Motor neuron (in vitro differentiated cells): ENCODE measurements at regions not wholly inside any gene's neighbourhood (a gene's known extent, or its start where the extent isn't known, plus 50 kb on each side); places are given as distances from the start of the nearest gene placed in this dataset.

ENCODE experiments used
- ATAC-seq, 8 experiments: fragments of 200-7000 bp; cut with Tn5 transposase; replicated peaks in 6 of 8; 2 replicates each; pipeline ENCODE4 v1.8.0; 2021; ENCODE audit warnings: mild to moderate bottlenecking in 8 of 8, moderate library complexity in 8 of 8
- H3K27ac ChIP-seq, 2 donors: fragments of 250-450 bp; sonication (Bioruptor Pico); 2 replicates each; pipeline ENCODE4 v1.9.0; 2021; ENCODE audit warnings: antibody characterized with exemption in 2 of 2, mild to moderate bottlenecking in 2 of 2, moderate library complexity in 1 of 2
- H3K4me1 ChIP-seq, 2 donors: fragments of 250-450 bp; sonication (Bioruptor Pico); replicated peaks in 1 of 2; 2 replicates each; pipeline ENCODE4 v1.6.1; 2021; ENCODE audit warnings: antibody characterized with exemption in 2 of 2, mild to moderate bottlenecking in 2 of 2, moderate library complexity in 1 of 2
- H3K4me3 ChIP-seq, 5 donors: fragments of 250-450 bp; sonication (Bioruptor Pico); 2 replicates each; pipeline ENCODE4 v1.9.0; 2021; ENCODE audit warnings: antibody characterized with exemption in 5 of 5, mild to moderate bottlenecking in 5 of 5, moderate library complexity in 4 of 5
- WGBS, 10 experiments: fragments of 450-650 bp; shearing (Covaris generic); methylation state at CpG; one replicate each; pipeline ENCODE4 v1.0.0; 2022; 5-methylcytosine and 5-hydroxymethylcytosine counted together
- in situ Hi-C, 9 experiments: fragments of 400-800 bp; cut with MboI; loops; one replicate each; pipeline ENCODE4 v1.15.0; 2021; ENCODE audit warnings: low sequenced_read_pairs in 9 of 9, low pct_unique_long_range_greater_than_20kb in 2 of 9; ENCODE audit not compliant: unreplicated experiment in 9 of 9

DNA sequence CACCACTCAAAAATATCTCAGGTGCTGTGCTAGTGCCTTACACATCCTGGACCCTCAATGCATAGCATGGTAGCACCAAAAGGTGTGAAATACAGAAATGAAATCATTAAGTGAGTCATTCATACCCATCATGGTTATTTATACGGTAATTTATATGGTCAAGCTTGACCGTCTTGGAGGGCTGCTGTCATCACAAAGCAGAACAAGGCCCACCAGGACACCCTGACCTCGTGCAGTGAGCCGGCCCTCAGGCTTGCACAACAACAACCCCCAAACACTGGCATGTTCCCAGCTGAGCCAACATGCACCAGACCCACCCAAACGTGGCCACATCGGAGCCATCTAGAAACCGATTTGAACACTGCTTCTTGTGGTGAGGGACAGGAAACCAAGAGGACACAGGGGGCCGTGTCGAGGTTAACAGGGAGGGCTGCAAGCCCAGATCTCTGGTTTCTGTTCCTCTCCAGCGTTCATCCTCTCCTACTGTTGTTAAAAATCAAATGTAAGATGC is 378.5 kb upstream of the ID2 start:
- no peak overlapping the region for H3K4me3 ChIP-seq
- 40 to 100% (median 70%) methylated on average over 1 to 8 of the region's 10 CpGs; no CpG with 5 or more reads in 2 of the 10 experiments for WGBS, 10 experiments
- in situ Hi-C loops, result no loop called here
- H3K4me1 ChIP-seq, result peaks cover 2 to 12% of the 10 kb centered on the region in 2 donors
- H3K27ac ChIP-seq, result no peak overlapping the region
- ATAC-seq, result no peak

DNA sequence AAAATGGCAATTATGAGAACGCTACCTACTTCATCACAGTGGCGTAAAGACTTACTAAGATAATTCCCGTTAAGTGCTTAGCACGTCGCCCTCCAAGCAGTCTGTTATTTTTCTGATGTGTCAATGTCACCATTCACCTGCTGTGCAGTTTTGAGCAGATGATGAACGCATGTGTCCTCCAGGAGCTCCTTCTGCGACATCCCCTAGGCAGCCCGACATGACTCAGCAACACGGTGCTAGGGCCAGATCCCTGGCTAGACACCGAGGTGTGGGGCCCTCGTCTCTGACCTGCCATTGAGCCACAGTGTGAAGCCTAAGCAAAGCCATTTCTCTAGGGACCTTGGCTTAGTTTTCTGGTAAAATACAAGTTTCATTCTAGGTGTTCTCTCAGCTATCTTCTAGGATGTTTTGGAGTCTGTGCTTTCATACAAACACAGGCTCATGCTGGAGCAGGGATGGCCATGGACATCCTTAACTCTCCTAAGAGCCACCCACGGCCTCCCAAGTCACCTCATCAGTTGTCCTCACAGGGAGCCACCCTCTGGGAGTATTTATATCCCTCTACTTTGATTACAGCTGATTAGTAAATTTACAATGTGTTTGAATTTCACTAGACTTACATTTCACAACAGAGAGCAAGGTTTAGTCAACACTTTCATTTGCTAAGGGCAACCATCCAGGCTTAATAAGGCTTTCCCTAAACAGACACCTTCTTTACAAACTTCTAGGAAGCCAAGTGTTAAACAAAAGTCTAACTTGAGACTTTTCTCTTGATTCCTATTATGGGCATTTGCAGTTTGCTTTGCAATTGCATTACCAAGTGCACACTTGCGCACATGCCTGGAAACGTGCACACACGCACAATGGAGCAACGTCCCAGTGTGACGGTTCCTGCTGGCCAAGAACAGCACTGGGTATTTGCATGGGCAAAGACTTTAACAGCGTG is 376.8 kb upstream of the ID2 start:
- peak in 3 of 8 experiments; percentile 16 to 51 (median 34) for ATAC-seq
- in situ Hi-C loops, result no loop called here
- Histone ChIP-seq H3K27ac (no peak overlapping the region), H3K4me1 (peaks cover 2 to 12% of the 10 kb centered on the region in 2 donors), H3K4me3 (no peak overlapping the region)
- WGBS, 10 experiments, result 58 to 100% (median 88%) methylated on average over 2 to 15 of the region's 18 CpGs

DNA sequence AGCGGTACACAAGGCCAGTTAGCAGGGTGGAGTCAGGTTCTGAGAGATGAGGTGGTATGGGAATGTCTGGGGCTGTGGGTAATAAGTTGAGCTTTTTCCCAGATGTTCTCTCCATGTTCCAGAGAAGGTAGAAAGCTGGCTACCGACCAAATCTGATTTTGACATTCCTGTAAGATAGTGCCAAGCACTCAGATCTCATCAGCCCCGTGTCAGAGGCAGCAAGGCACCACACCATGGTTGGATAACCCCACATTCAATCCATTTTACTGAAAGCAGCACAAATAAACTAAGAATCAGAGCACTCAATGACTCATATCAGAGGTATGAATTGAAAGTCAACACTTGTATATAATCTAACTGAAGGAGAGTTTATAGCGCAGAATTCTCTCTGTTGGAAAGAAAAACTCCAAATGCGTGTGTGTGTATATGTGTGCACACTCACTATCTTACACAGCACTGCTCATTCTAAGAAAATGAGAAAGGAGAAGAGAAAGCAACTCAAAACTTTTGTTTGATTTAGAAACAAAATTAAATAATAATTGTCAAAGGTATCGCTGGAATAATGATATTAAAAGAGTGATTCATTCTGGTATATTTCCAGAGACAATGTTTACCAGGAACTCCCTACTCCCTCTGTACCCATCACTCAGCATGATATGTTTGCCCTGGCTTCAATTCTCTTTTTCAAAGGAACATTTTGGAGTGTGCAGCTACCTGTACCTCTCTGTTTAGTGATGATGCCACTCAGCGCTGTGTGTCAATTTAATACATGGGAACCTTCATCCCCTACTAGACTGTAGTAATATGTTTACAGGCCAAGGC is 375.1 kb upstream of the ID2 start:
- H3K4me3 ChIP-seq, result no peak overlapping the region
- in situ Hi-C loops, result no loop called here
- WGBS, 10 experiments, result 55 to 100% (median 88%) methylated on average over 1 to 7 of the region's 7 CpGs
- H3K4me1 ChIP-seq, result peaks cover 2 to 10% of the 10 kb centered on the region in 2 donors
- H3K27ac ChIP-seq, result no peak overlapping the region
- no peak for ATAC-seq

DNA sequence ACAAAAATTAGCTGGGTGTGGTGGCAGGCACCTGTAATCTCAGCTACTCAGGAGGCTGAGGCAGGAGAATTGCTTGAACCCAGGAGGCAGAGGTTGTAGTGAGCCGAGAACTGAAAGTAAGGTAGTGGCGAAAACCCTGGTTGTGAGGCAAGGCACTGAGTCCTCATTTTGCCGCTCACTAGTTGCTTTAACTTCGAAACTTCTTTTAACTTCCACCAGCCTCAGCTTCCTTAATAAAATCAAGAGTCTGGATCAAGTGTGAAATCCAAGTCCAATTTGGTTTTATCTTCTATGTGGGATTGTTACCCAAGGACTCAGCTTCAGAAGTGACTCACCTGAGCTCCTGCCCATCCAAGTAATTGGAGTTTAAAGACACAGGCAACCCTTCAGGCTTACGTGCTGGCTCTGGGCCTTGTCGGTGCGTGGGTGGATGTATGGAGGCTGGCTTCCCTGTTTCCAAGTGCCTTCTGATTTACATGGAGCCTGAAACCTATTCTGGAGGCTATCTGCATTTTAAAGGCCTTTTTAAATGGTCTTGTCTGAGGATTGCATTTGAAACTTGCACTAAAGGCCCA is 374.2 kb upstream of the ID2 start:
- no peak for ATAC-seq
- 75 to 100% (median 88%) methylated on average over 1 to 7 of the region's 7 CpGs; no CpG with 5 or more reads in 5 of the 10 experiments for WGBS, 10 experiments
- Histone ChIP-seq H3K4me3 (no peak overlapping the region), H3K27ac (no peak overlapping the region), H3K4me1 (peaks cover 1 to 4% of the 10 kb centered on the region in 2 donors)
- in situ Hi-C loops, result no loop called here

DNA sequence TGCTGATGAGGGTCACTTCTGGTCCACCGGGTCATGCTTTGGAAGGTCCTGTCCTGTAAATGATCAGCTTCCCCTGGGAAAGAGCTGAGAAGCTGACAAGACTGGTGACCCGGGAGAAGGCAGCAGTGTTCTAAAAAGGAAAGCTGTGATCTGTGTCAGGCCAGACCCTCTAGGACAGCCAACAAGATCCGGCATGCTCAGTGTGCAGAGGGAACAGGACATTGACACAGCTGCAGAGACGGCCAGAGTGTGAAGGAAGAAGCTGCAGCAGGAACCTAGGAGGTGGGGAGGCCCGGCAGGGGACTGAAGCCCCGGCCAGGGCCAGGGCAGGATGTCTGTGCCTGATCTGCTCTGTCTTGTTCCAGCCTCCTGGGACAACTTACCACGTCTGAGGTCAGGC is 372.7 kb upstream of the ID2 start:
- peaks cover 16 to 17% of the 10 kb centered on the region in 2 donors for H3K4me1 ChIP-seq
- no peak overlapping the region for H3K4me3 ChIP-seq
- in situ Hi-C loops, result no loop called here
- no peak overlapping the region for H3K27ac ChIP-seq
- WGBS, 10 experiments, result 60 to 100% (median 74%) methylated on average over 1 to 3 of the region's 7 CpGs; no CpG with 5 or more reads in 3 of the 10 experiments
- peak in 3 of 8 experiments; percentile 14 to 21 (median 18) for ATAC-seq

DNA sequence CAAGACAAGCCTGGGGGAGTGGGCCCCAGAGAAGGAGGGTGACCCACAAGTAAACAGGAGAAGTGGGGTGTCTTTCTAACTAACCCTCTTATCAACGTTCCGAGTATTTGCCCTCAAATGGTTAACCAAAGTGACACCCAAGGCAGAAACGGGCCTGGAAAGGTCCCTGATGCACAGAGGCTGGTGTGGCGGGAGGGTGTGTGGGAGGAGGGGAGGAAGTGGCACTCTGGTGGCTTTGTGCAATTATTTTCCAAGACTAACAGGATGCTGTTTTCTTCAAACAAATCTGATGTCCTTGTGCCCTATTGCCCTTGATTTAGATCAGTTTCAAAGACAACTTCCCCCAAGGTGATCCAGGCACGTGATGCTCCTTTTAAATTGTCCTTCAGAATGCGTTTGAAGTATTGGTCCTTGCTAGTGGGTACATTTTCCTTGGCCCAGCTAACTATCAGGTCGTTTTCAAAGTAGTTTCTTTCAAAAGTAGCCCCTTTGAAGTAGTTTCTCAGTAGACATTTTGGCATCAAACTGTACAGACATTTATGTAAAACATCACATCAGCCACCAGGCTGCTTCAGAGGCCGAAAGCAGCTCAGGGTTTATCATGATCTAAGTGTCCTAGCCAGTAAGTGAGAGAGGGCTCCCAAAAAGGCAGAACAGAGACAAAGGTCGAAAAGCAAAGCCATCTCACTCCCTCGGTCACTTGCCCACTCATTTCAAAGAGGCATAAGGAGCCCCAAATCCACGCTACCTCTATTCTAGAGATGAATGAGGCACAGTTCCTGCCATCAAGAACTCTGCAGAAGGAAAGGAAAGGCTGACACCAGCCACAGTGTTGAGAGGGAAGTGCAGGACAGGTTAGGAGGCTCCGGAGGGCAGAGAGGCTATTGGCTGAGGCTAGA is 371.1 kb upstream of the ID2 start:
- Histone ChIP-seq H3K4me3 (no peak overlapping the region), H3K4me1 (peaks cover 21 to 22% of the 10 kb centered on the region in 2 donors), H3K27ac (no peak overlapping the region)
- in situ Hi-C loops, result no loop called here
- WGBS, 10 experiments, result 40 to 92% (median 81%) methylated on average over 1 to 9 of the region's 12 CpGs; no CpG with 5 or more reads in 2 of the 10 experiments
- no peak for ATAC-seq

DNA sequence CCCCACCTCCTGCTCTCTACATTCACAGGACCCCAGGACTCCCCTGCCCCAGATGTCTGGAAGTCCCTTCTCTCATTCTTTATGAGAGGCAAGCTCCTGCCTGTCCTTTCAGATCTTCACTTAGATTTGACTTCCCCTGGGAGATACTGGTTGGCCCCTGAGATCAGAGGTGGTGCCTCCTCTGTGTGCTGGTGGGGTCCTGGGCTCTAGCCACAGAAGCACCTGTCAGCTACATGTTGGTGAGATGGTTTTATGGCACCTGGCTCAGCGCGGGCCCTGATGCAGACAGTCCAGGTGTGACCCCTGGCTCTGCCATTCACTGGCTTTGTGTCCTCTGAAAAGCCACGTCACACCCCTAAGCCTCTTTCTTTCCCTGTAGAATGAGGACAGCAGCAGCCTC is 369.6 kb upstream of the ID2 start:
- in situ Hi-C loops, result no loop called here
- H3K27ac ChIP-seq, result no peak overlapping the region
- peaks cover 22 to 27% of the 10 kb centered on the region in 2 donors for H3K4me1 ChIP-seq
- no peak for ATAC-seq
- H3K4me3 ChIP-seq, result no peak overlapping the region
- WGBS, 10 experiments, result 60 to 100% (median 100%) methylated on average over 1 of the region's 3 CpGs; no CpG with 5 or more reads in 7 of the 10 experiments

DNA sequence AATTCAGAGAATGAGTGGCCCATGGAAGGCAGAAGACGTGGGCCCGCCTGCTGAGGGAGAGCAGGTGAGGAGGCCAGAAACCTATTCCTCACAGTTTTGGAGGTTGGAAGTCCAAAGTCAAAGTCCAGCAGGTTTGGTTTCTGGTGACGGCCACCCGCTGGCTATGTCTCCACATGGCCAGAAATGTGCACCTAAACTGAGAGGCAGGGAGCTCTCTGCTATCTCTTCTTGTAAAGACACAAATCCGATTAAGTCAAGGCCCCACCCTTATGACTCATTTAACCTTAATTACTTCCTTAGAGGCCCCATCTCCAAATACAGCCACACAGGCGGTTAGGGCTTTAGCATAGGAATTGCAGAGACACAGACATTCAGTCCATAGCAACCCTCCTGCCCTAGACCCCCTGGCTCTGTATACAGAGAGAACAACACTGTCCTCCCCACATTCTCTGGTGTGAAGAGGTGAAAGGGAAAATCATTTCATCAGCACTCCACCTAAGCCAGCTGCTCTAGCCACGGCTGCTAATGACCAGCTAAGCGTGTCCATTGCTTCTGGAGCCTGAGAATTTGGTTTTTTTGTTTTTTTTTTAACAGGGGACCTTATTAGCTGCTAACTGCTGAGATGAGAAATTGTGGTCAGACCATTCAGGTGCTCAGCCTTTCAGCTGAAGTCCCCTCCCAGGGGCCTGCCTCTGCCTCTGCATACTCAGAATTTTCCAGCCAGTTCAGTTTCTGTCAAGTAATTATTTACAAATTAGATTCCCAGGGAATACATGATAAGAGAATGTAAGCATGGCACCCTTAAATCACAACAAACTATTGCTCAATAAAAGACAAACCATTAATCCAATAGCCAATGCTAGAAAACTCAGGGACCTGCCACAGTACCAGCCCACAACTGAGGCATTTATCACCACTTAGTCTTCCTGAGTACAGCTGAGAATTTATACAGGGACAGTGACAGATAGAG is 368.7 kb upstream of the ID2 start:
- Histone ChIP-seq H3K4me1 (peaks cover 22 to 27% of the 10 kb centered on the region in 2 donors), H3K4me3 (no peak overlapping the region), H3K27ac (peak overlapping the region; percentile 24 to 37)
- peak; percentile 53 to 76 (median 66) for ATAC-seq
- in situ Hi-C loops, result no loop called here
- 10 to 94% (median 63%) methylated on average over 1 to 5 of the region's 8 CpGs; no CpG with 5 or more reads in 3 of the 10 experiments for WGBS, 10 experiments

DNA sequence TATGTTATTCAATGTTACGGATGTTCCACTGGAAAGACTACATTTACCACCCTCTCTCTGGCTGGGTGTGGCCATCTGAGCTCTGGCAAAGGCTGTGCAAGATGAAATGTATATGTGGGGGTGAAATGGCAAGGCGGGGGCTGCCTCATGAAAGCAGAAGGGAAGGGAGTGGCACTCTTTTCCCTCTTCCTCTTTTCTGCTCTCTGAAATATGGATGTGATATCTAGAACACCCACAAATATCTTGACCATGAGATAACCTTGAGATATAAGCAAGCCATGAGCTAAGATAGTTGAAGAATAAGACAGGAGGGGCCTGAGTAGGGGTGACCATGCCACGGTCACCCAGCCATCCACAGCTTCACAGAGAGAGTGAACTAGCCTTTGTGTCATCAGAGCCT is 367.8 kb upstream of the ID2 start:
- no peak for ATAC-seq
- 0 to 100% (median 69%) methylated on average over 1 to 3 of the region's 3 CpGs; no CpG with 5 or more reads in 2 of the 10 experiments for WGBS, 10 experiments
- Histone ChIP-seq H3K4me1 (peaks cover 22 to 27% of the 10 kb centered on the region in 2 donors), H3K4me3 (no peak overlapping the region), H3K27ac (no peak overlapping the region)
- in situ Hi-C loops, result no loop called here

DNA sequence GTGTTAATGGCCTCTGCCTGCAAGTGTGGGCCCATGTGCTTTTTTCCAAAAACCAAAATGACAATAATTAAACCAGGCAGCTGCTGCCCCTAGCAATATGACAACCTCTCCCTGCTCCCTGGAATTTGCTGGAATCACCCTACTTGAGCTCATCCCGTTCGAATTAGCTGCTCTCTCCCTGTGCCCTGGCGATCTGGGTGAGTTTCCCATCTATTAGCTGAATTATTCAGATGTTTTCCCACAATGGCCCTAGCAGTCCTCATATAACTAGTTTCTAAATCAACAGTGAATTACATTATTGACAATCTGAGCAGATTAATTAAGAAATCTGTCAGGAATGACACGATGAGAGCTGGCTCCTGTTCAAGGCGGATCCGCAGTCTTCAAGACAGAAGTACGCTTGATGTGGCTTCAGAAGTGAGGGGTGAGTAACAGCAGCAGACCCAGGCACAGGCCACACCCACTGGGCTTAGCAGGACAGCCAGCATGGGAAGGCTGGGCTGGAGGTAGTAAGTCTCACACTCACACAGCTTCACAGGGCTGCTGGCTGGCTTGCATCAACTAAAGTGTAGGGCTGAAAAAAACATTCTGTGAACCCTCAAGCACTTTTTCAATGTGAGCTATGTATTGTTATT is 366.2 kb upstream of the ID2 start:
- ATAC-seq, result peak in 7 of 8 experiments; percentile 75 to 91 (median 88)
- in situ Hi-C loops, result no loop called here

DNA sequence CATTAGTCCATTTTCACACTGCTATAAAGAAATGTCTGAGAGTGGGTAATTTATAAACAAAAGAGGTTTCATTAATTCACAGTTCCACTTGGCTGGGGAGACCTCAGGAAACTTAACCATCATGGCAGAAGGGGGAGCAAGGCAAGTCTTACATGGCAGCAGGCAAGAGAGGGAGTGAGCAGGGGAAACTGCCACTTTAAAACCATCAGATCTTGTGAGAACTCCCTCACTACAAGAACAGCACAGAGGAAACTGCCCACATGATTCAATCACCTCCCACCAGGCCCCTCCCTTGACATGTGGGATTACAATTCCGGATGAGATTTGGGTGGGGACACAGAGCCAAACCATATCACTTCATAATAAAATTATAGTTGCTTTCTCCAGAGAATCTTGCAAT is 365.5 kb upstream of the ID2 start:
- 0 to 100% (median 43%) methylated on average over 1 of the region's 1 CpG; no CpG with 5 or more reads in 6 of the 10 experiments for WGBS, 10 experiments
- in situ Hi-C loops, result no loop called here
- H3K4me3 ChIP-seq, result no peak overlapping the region
- peaks cover 22 to 27% of the 10 kb centered on the region in 2 donors for H3K4me1 ChIP-seq
- no peak overlapping the region for H3K27ac ChIP-seq
- no peak for ATAC-seq

More for the DNA sequence above, 366.2 kb upstream of the ID2 start:
- no peak overlapping the region for H3K4me3 ChIP-seq
- no peak overlapping the region for H3K27ac ChIP-seq
- WGBS, 10 experiments, result 7 to 92% (median 80%) methylated on average over 2 to 6 of the region's 7 CpGs; no CpG with 5 or more reads in 1 of the 10 experiments
- H3K4me1 ChIP-seq, result peaks cover 22 to 27% of the 10 kb centered on the region in 2 donors
